Peyer's patch (tissue), 4 donors: ENCODE measurements at regions not wholly inside any gene's neighbourhood (a gene's known extent, or its start where the extent isn't known, plus 50 kb on each side); places are given as distances from the start of the nearest gene placed in this dataset.
A peak's percentile ranks its signal among the peaks of the same experiment; 100 is the strongest.

Experiments
- DNase-seq, 3 donors: peaks; one replicate each; pipeline ENCODE4 v3.0.0-alpha.2; 2017 to 2019
- H3K27ac ChIP-seq, 4 donors: fragments of 200-600 bp; sonication (generic); one replicate each; pipeline ENCODE4 v1.5.1; 2016 to 2019
- H3K27me3 ChIP-seq, 2 donors: fragments of 200-600 bp; sonication (generic); one replicate each; pipeline ENCODE4 v1.5.1; 2019
- H3K36me3 ChIP-seq, 3 donors: fragments of 200-600 bp; sonication (generic); one replicate each; pipeline ENCODE4 v1.5.1; 2016 to 2019
- H3K4me1 ChIP-seq, 4 donors: fragments of 200-600 bp; sonication (generic); one replicate each; pipeline ENCODE4 v1.5.1; 2016 to 2019
- H3K4me3 ChIP-seq, 4 donors: fragments of 200-600 bp; sonication (generic); 1 replicate in 3 of 4; 2 replicates in 1 of 4; pipeline ENCODE4 v1.5.1; 2016 to 2019; ENCODE audit warnings: mild to moderate bottlenecking in 1 of 4
- H3K9me3 ChIP-seq, 4 donors: fragments of 200-600 bp; sonication (generic); one replicate each; pipeline ENCODE4 v1.5.1; 2016 to 2019; ENCODE audit warnings: mild to moderate bottlenecking in 1 of 4
- POLR2A ChIP-seq, 2 donors: fragments of 450-650 bp; IDR thresholded peaks; one replicate each; pipeline ENCODE4 v1.5.1; 2017; ENCODE audit warnings: antibody characterized with exemption in 2 of 2, mild to moderate bottlenecking in 2 of 2, moderate library complexity in 2 of 2
- TF ChIP-seq, protein P1 (sequence below), 6 experiments: fragments of 450-650 bp in 4 of 6; fragments of 200-600 bp in 2 of 6; sonication (generic) in 1 of 6; IDR thresholded peaks; one replicate each; pipeline ENCODE4 v1.5.1; 2017 to 2019; ENCODE audit warnings: antibody characterized with exemption in 6 of 6, mild to moderate bottlenecking in 3 of 6, moderate library complexity in 1 of 6

DNA sequence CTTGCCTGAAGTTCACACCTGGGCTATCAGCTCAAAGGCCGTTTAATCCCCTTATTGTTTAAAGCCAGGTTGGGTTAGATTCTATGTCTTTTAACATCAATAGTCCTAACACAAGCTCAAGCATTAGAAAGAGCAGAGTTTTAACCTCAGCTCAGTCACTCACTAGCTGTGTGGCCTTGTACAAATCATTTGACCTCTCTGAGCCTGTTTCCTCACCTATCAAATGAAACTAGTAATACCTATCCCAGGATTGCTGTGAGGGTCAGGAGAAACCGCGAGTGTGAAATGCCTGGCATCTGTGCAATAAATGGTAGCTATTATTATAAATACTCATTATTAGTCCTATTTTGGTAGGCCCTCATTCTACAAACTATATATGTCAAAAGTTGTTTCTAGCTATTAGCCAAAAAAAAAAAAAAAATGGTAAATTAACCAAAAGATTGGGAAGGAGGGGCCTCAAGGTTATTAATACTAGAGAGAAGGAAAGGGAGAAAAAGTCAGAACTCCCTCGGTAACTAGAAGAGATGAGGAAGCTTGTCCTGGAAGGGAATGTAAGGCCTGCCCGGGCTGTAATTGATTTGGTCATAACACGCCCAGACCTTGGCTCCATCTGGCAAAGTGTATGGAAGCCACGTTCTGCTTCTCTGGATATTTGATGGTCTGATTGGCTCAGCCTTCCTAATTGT is 510.5 kb upstream of the PROK2 start:
- Histone ChIP-seq H3K27ac (no peak overlapping the region), H3K4me3 (no peak overlapping the region), H3K4me1 (no peaks in the 10 kb centered on the region), H3K27me3 (no peaks in the 10 kb centered on the region), H3K36me3 (no peaks in the 10 kb centered on the region), H3K9me3 (no peaks in the 10 kb centered on the region)
- no peak for DNase-seq
- TF ChIP-seq, protein P1, sequence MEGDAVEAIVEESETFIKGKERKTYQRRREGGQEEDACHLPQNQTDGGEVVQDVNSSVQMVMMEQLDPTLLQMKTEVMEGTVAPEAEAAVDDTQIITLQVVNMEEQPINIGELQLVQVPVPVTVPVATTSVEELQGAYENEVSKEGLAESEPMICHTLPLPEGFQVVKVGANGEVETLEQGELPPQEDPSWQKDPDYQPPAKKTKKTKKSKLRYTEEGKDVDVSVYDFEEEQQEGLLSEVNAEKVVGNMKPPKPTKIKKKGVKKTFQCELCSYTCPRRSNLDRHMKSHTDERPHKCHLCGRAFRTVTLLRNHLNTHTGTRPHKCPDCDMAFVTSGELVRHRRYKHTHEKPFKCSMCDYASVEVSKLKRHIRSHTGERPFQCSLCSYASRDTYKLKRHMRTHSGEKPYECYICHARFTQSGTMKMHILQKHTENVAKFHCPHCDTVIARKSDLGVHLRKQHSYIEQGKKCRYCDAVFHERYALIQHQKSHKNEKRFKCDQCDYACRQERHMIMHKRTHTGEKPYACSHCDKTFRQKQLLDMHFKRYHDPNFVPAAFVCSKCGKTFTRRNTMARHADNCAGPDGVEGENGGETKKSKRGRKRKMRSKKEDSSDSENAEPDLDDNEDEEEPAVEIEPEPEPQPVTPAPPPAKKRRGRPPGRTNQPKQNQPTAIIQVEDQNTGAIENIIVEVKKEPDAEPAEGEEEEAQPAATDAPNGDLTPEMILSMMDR (IDR thresholded peaks at IDR 0.05), result no peak
- no peak for TF ChIP-seq POLR2A (IDR thresholded peaks at IDR 0.05)

DNA sequence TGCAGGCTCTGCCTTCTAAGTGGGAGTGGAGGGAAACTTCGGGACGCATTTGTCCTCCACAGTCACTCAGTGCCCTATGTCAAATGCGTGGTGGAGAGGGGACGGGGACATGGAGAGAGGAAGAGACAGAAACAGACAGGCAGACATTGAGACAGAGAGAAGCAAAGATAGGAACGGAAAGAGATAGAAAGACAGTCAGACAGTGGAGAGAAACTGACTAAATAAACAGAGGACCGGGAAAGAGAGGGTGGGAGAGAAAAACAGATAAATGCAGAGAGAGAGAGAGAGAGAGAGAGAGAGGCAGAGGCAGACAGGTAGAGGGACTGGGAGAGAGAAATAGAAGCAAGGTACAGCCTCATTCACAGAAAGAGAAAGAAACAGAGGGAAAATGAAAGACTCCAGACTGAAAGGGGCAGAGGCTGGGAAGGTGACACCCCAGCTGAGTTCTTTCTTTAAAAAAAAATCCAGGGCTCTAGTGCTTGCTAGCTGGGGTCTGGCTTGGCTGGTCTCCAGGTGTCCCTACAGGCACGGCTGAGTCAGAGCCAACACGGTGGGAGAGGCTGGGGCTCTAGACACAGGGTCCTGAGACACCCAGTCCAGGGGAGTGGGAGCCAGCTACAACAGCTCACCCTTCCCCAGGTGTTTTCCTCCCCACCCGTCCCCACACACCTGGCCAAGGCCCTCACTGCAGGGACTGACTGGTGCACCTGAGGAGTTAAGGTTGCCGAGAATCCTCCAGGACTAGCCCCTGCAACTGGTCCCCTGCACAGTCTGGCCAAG is 506.1 kb upstream of the PROK2 start:
- Histone ChIP-seq H3K9me3 (no peaks in the 10 kb centered on the region), H3K4me1 (peaks cover 0 to 7% (median 0%) of the 10 kb centered on the region in 4 donors), H3K27ac (no peak overlapping the region), H3K4me3 (no peak overlapping the region), H3K27me3 (no peaks in the 10 kb centered on the region), H3K36me3 (no peaks in the 10 kb centered on the region)
- TF ChIP-seq, protein P1 (IDR thresholded peaks at IDR 0.05), result no peak
- TF ChIP-seq POLR2A (IDR thresholded peaks at IDR 0.05), result no peak
- DNase-seq, result no peak

DNA sequence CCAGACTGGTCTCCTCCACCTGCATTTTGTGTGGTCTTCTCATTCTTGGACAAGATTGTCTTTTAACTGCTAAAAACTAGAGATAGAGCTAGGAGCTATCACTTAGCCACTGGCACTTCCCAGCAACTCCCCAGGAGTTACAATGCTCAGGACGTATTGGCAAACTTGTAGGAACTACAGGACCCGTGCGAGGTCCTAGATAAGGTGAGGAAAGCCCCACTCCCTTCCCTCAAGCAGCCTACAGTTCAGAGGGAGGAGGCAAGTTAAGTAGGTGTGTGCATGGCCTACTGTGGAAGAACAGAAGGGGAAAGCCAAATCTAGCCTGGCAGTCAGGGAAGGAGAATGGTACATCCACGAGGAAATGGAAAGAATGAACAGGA is 504.7 kb upstream of the PROK2 start:
- H3K4me3 ChIP-seq, result peak overlapping the region in 1 of 4 donors; percentile 24
- TF ChIP-seq, protein P1 (IDR thresholded peaks at IDR 0.05), result no peak
- no peak for TF ChIP-seq POLR2A (IDR thresholded peaks at IDR 0.05)
- no peaks in the 10 kb centered on the region for H3K9me3 ChIP-seq
- no peak overlapping the region for H3K27ac ChIP-seq
- no peak for DNase-seq
- H3K4me1 ChIP-seq, result peaks cover 0 to 7% (median 0%) of the 10 kb centered on the region in 4 donors
- no peaks in the 10 kb centered on the region for H3K27me3 ChIP-seq
- H3K36me3 ChIP-seq, result no peaks in the 10 kb centered on the region

DNA sequence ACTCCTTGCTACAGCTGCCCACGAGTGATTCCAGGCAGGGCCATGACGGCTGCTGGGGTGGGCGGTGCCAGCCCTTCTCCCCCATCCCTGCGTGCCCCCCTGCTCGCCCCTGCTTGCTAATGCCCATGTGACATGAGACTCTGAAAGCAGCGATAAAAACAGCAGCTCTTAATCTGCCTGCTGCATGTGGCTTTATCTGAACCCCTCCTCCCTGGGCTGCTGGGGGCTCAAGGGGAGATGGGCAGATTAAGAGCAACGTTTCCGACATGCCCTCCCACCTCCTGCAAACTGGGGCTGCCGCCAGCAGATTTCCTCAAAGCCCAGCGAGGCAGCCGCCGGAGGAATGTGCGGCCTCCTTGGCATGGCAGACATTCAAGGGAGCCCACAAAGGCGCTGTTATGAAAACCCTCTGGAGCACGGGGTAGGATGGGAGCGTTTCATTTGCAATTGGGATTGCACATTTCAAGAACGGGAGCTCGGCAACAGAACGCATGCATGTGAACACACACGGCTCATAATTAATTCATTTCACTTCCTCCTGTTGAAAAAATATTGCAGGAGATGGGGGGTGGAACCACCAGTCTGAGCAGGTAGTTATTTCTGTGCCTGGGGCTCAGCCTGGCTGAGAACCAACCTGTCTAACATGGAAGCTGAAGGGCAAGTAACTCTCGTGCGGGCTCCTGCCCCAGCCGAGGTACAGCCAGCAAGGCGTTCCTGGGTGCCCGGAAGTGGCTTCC is 504.2 kb upstream of the PROK2 start:
- peak in 2 of 3 donors; percentile 35 to 52 for DNase-seq

DNA sequence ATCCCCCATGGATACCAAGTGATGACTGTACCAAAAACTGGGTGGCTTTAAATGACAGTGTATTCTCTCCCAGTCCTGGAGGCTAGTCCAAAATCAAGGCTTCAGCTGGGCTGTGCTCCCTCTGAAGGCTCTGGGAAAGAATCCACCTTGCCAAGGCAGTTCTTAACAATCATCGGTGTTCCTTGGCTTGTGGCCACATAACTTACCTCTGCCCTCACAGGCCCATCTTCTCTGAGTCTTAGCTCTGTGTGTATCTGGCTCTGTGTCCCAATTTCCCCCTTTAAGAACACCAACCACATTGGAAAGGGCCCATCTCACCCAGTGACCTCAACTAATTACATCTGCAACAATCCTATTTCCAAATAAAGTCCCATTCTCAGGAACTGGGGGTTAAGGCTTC is 503.0 kb upstream of the PROK2 start:
- H3K4me1 ChIP-seq, result peaks cover 0 to 7% (median 0%) of the 10 kb centered on the region in 4 donors
- TF ChIP-seq POLR2A (IDR thresholded peaks at IDR 0.05), result no peak
- TF ChIP-seq, protein P1 (IDR thresholded peaks at IDR 0.05), result no peak
- peaks cover 0 to 5% (median 0%) of the 10 kb centered on the region in 4 donors for H3K9me3 ChIP-seq
- no peaks in the 10 kb centered on the region for H3K36me3 ChIP-seq
- no peak overlapping the region for H3K27ac ChIP-seq
- no peaks in the 10 kb centered on the region for H3K27me3 ChIP-seq
- no peak for DNase-seq
- H3K4me3 ChIP-seq, result no peak overlapping the region

More for the DNA sequence above, 504.2 kb upstream of the PROK2 start:
- H3K27me3 ChIP-seq, result no peaks in the 10 kb centered on the region
- no peaks in the 10 kb centered on the region for H3K9me3 ChIP-seq
- peaks cover 0 to 7% (median 0%) of the 10 kb centered on the region in 4 donors for H3K4me1 ChIP-seq
- TF ChIP-seq, protein P1 (IDR thresholded peaks at IDR 0.05), result no peak
- no peak for TF ChIP-seq POLR2A (IDR thresholded peaks at IDR 0.05)
- no peak overlapping the region for H3K27ac ChIP-seq
- peak overlapping the region in 3 of 4 donors; percentile 15 to 24 (median 20) for H3K4me3 ChIP-seq
- H3K36me3 ChIP-seq, result no peaks in the 10 kb centered on the region
